ENCODE measurements at regions not wholly inside any gene's neighbourhood (a gene's known extent, or its start where the extent isn't known, plus 50 kb on each side); places are given as distances from the start of the nearest gene placed in this dataset.

DNA sequence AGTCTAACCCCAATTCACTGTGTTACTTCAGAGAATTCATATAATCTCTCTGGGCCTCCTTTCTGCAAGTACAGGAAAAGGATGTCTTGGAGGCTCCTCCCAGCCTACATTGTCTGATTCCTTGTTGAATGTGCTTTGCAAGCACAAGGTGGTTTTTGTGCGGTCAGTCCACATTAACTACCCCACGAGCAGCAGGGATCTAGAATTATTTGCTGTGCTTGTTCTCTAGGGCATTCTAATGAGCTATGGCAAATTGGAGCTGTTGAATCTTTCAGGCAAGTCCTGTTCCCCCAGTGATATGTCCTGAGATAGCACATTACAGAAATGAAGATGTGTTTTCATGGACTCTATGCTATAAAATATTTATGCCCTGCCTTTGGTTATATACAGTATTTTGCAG, 349.4 kb downstream of the SLC4A3 start:
- no peak for TF ChIP-seq POLR2A (IDR thresholded peaks at IDR 0.05)
- TF ChIP-seq, protein P1, sequence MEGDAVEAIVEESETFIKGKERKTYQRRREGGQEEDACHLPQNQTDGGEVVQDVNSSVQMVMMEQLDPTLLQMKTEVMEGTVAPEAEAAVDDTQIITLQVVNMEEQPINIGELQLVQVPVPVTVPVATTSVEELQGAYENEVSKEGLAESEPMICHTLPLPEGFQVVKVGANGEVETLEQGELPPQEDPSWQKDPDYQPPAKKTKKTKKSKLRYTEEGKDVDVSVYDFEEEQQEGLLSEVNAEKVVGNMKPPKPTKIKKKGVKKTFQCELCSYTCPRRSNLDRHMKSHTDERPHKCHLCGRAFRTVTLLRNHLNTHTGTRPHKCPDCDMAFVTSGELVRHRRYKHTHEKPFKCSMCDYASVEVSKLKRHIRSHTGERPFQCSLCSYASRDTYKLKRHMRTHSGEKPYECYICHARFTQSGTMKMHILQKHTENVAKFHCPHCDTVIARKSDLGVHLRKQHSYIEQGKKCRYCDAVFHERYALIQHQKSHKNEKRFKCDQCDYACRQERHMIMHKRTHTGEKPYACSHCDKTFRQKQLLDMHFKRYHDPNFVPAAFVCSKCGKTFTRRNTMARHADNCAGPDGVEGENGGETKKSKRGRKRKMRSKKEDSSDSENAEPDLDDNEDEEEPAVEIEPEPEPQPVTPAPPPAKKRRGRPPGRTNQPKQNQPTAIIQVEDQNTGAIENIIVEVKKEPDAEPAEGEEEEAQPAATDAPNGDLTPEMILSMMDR (IDR thresholded peaks at IDR 0.05 in 8 of 11, conservative IDR thresholded peaks at IDR 0.05 in 3 of 11): no peak
